Heart left ventricle (tissue), 13 donors: ENCODE measurements at regions not wholly inside any gene's neighbourhood (a gene's known extent, or its start where the extent isn't known, plus 50 kb on each side); places are given as distances from the start of the nearest gene placed in this dataset.

Experiments
- POLR2A ChIP-seq, 2 donors: fragments of 450-650 bp; IDR thresholded peaks; one replicate each; pipeline ENCODE4 v1.6.1; 2017; ENCODE audit warnings: antibody characterized with exemption in 2 of 2, mild to moderate bottlenecking in 2 of 2, moderate library complexity in 2 of 2
- TF ChIP-seq, protein P1 (sequence below), 12 donors: fragments of 200-600 bp; sonication (generic) in 4 of 12; IDR thresholded peaks; one replicate each; pipeline versions ENCODE4 v1.5.0 to v1.8.0; 2018 to 2022; ENCODE audit warnings: antibody characterized with exemption in 12 of 12, mild to moderate bottlenecking in 5 of 12
- donor health status: ischemic (EF 13 %, LVEDD 7.1; RV severe dilation, severe dysfunction).
- donor health status: DM: no; HTN: yes; CAD: no.
- donor health status: DM: no; HTN: no; CAD: no.
- donor health status: ischemic (EF 25% LVEDD 6.9; RV normal size, moderate dysfunction).
- donor health status: ischemic (EF 25% LVEDD 5.7; RV mildly dilated, moderate dysfunction).
- donor health status: ischemic (EF 35%, LVEDD 5.7; RV mildly dilated, moderate dysfunction).
- donor health status: nonischemic (EF 11% LVEDD 7.7; RV severe dilation, severe dysfunction).
- donor health status: DM: yes; HTN: yes; CAD: no.
- donor health status: PGD.
- donor health status: ischemic (EF 29% LVEDD 5.4; RV normal size, mild dysfunction).
- donor health status: nonischemic (EF 23%, LVEDD 6.1; RV moderate dilation, normal function).

DNA sequence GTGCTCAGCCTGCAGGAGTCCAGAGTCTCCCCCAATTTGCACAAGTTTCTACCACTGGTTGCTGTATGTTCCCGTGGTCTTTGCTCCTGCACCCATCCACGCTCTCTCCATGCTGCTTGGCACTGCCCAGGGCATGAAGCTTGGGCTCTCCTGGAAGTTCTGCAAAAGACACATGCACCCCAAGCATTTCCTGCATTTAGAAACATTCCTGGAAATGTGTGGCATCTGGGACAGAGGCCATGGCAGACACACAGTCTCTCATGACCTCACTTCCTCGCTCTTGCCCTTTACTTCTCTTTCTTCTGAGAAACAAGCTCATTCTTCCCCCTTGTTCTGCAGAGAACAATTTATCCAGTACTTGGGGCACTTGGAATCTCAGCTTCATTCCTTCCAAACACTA lies 489.5 kb downstream of the BUD13 start:
- TF ChIP-seq, protein P1, sequence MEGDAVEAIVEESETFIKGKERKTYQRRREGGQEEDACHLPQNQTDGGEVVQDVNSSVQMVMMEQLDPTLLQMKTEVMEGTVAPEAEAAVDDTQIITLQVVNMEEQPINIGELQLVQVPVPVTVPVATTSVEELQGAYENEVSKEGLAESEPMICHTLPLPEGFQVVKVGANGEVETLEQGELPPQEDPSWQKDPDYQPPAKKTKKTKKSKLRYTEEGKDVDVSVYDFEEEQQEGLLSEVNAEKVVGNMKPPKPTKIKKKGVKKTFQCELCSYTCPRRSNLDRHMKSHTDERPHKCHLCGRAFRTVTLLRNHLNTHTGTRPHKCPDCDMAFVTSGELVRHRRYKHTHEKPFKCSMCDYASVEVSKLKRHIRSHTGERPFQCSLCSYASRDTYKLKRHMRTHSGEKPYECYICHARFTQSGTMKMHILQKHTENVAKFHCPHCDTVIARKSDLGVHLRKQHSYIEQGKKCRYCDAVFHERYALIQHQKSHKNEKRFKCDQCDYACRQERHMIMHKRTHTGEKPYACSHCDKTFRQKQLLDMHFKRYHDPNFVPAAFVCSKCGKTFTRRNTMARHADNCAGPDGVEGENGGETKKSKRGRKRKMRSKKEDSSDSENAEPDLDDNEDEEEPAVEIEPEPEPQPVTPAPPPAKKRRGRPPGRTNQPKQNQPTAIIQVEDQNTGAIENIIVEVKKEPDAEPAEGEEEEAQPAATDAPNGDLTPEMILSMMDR (IDR thresholded peaks at IDR 0.05), result no peak
- no peak for TF ChIP-seq POLR2A (IDR thresholded peaks at IDR 0.05)
